ENCODE measurements at regions not wholly inside any gene's neighbourhood (a gene's known extent, or its start where the extent isn't known, plus 50 kb on each side); places are given as distances from the start of the nearest gene placed in this dataset.

GRCh38 chr1:168473126-168473525 lies 70.7 kb downstream of the XCL2 start (continued):
- TF ChIP-seq SREBF1 (IDR thresholded peaks at IDR 0.05; ENCODE audit: low read length), result no peak

DNA sequence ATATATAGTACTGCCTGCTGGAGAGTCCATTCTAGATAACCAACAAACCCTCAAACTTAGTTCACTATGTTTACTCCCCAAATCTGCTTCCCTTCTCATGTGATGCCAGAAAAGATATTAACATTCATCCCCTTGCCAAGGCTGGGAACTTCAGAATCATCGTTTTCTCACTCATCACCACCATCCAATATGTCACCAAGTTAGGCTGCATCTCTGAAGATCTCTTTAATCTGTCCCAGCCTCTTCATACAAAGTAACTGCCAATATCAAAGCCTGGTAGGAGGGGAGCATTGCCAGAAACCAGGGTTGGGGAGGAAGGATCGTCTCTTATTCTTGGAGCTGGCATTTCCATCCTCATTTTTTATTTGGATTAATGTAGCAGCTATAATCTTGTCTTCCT lies 71.6 kb downstream of the XCL2 start:
- 71% methylated on average over 2 of the region's 2 CpGs for WGBS (ENCODE audit: insufficient coverage, insufficient replicate concordance, low lambda C conversion rate, missing lambda C conversion rate)
- H3K4me1 ChIP-seq (ENCODE audit: control insufficient read depth, insufficient read depth, low read length), result peaks cover 13% of the 10 kb centered on the region
- ChIA-PET CTCF (no interaction called here), RAD21 (ENCODE audit: unreplicated experiment) (no interaction called here), SMC1A (ENCODE audit: uncharacterized antibody, unreplicated experiment) (no interaction called here), POLR2A (no interaction called here)
- no peaks in the 10 kb centered on the region for H3K27me3 ChIP-seq (replicated peaks in 1 of 2; ENCODE audit: control insufficient read depth in 2 of 2, insufficient read depth in 2 of 2, low read length in 1 of 2)
- no peak overlapping the region for H3K4me2 ChIP-seq (ENCODE audit: control insufficient read depth, insufficient read depth)
- no peaks in the 10 kb centered on the region for H3K36me3 ChIP-seq (ENCODE audit: control insufficient read depth in 2 of 2, insufficient read depth in 2 of 2, low read length in 1 of 2)
- peaks cover 6% of the 10 kb centered on the region for H3K9me3 ChIP-seq (replicated peaks; ENCODE audit: control insufficient read depth, insufficient read depth, low read length)
- H2AFZ ChIP-seq (ENCODE audit: control insufficient read depth, low read depth, low read length), result no peak overlapping the region
- FAIRE-seq (no peak), DNase-seq (ENCODE audit: low read depth, low spot score) (no peak), ATAC-seq (no peak)
- BruUV-seq (replicated peaks), result no TSS peak
- H3K79me2 ChIP-seq (ENCODE audit: control insufficient read depth, insufficient read depth, low read length), result no peaks in the 10 kb centered on the region
- no peaks in the 10 kb centered on the region for H4K20me1 ChIP-seq (ENCODE audit: control insufficient read depth, insufficient read depth)
- H3K9ac ChIP-seq (ENCODE audit: control insufficient read depth, insufficient read depth, low read length), result no peak overlapping the region
- TF ChIP-seq ESRRA (IDR thresholded peaks at IDR 0.05; ENCODE audit: low read length) (no peak), WRNIP1 (IDR thresholded peaks at IDR 0.05; ENCODE audit: borderline replicate concordance, low read depth, low read length) (no peak), TCF3 (IDR thresholded peaks at IDR 0.05; ENCODE audit: borderline replicate concordance, insufficient read depth, low read depth, low read length) (no peak), CUX1 (IDR thresholded peaks at IDR 0.05; ENCODE audit: insufficient replicate concordance, low read depth, low read length) (no peak), ZBED1 (IDR thresholded peaks at IDR 0.05; ENCODE audit: borderline replicate concordance) (no peak), HSF1 (IDR thresholded peaks at IDR 0.05; ENCODE audit: low read depth, low read length) (no peak), CBX3 (IDR thresholded peaks at IDR 0.05; ENCODE audit: borderline replicate concordance, low read depth) (no peak), ZNF622 (IDR thresholded peaks at IDR 0.05) (no peak), SREBF2 (IDR thresholded peaks at IDR 0.05; ENCODE audit: low read length) (no peak), STAT1 (conservative IDR thresholded peaks at IDR 0.05) (no peak), TBL1XR1 (IDR thresholded peaks at IDR 0.05; ENCODE audit: low read depth, low read length) (no peak), CHD1 (IDR thresholded peaks at IDR 0.05; ENCODE audit: low read depth, low read length) (no peak)
- H3K27ac ChIP-seq (ENCODE audit: control insufficient read depth, insufficient read depth), result no peak overlapping the region
- intact Hi-C loops (cut with micrococcal nuclease; ENCODE audit: unreplicated experiment) (no loop called here), in situ Hi-C loops (cut with MboI) (no loop called here)
- no peak overlapping the region for H3K4me3 ChIP-seq

Measured in GM12878 (cell line).